SU-DHL-6 (cell line): ENCODE measurements at regions not wholly inside any gene's neighbourhood (a gene's known extent, or its start where the extent isn't known, plus 50 kb on each side); places are given as distances from the start of the nearest gene placed in this dataset.

Experiments
- CTCF ChIP-seq: fragments of 200-600 bp; sonication (generic); IDR thresholded peaks from one replicate; pipeline ENCODE4 v1.5.1; 2017; ENCODE audit warnings: antibody characterized with exemption, mild to moderate bottlenecking, low read length, moderate library complexity; ENCODE audit not compliant: insufficient read depth, poor library complexity, severe bottlenecking
- EZH2phosphoT487 ChIP-seq: fragments of 200-600 bp; sonication (generic), shearing (Covaris generic); conservative IDR thresholded peaks from 2 replicates; pipeline ENCODE4 v1.6.1; 2018; ENCODE audit warnings: mild to moderate bottlenecking, antibody characterized with exemption, low read length, moderate library complexity, mixed read lengths

- TF ChIP-seq CTCF = no peak
- no peak for TF ChIP-seq EZH2phosphoT487
These were observed 361.9 kb upstream of the EYS start for GRCh38 chr6:66068907-66069306.
